ENCODE measurements at regions not wholly inside any gene's neighbourhood (a gene's known extent, or its start where the extent isn't known, plus 50 kb on each side); places are given as distances from the start of the nearest gene placed in this dataset.
"Not testable (repeated sequence)": the region's sequence is repeated elsewhere in the genome, so short reads cannot be mapped to it uniquely, and the experiment has no call there.

DNA sequence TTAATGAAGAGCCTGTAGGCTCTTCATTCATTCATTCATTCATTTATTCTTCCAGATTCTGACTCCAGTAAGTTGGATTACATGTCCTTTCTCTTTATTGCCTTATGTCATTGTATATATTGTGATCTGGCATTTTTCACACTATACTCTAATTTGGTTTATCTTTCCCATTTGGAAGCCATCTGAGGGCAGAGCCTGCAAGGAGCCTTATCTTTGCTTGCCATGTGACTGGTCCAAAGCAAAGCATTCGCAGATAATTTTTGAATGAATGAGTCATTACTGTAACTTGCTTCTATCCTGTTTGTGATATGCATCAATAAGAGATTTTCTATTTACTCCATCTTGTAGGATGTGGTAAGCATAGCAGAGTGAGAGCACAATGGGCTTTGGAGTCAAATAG, 108.4 kb upstream of the DAB1 start:
- H3K4me3 ChIP-seq (ENCODE audit: low read depth, low read length), result no peak overlapping the region
- no peak for DNase-seq (ENCODE audit: low read depth)

DNA sequence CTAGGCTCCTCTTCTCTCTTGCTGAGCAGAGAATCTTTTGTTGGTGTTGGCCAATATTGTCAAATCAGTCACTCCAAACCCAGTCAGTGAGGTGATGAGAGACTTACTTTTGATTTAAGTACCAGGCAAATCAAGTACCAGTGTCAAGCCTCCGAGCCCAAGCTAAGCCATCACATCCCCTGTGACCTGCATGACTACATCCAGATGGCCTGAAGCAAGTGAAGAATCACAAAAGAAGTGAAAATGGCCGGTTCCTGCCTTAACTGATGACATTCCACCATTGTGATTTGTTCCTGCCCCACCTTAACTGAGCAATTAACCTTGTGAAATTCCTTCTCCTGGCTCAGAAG, 107.0 kb upstream of the DAB1 start:
- DNase-seq (ENCODE audit: low read depth); H3K4me3 ChIP-seq (ENCODE audit: low read depth, low read length): not testable (repeated sequence)

DNA sequence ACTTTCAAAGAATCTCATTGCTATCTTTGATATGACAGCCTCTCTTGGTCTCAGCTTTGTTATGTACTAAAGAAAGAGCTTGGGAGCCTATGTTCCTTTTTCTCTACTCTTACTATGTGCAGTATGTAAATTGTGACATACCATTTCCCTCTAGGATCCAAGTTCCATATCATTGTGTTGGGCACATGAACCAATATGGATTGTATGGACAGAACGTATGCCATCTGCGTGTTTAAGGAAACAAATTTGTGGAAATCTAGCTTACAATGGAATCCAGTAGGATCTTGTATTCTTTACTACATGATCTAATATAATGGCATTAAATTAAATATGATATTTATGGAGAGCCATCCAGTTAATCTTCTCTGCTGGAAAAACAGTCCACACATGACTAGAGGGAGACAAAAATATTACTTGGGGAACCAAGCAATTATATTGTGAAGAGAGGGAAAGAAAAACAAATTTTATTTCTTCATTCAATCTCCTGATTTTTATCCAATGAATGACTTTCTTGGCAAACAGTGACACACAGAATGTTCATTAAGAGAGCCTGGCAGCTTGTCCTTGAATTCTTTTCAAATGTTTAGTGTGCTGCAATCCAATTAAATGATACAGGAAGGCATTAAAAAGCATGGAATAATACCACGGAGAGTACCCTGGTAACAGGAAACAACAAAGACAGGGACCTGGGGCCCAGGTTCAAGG, 106.5 kb upstream of the DAB1 start:
- DNase-seq (ENCODE audit: low read depth), result no peak

GRCh38 chr1:57522575-57522974, 98.7 kb upstream of the DAB1 start:
- DNase-seq (ENCODE audit: low read depth), result no peak
- H3K4me3 ChIP-seq (ENCODE audit: low read depth, low read length), result no peak overlapping the region

More for the DNA sequence above, 106.5 kb upstream of the DAB1 start:
- no peak overlapping the region for H3K4me3 ChIP-seq (ENCODE audit: low read depth, low read length)

- DNase-seq (ENCODE audit: low read depth), result no peak
- H3K4me3 ChIP-seq (ENCODE audit: low read depth, low read length), result no peak overlapping the region
These were observed 97.1 kb upstream of the DAB1 start for GRCh38 chr1:57520743-57521515.

GRCh38 chr1:57518496-57518895, 94.6 kb upstream of the DAB1 start:
- DNase-seq (ENCODE audit: low read depth), result no peak
- no peak overlapping the region for H3K4me3 ChIP-seq (ENCODE audit: low read depth, low read length)

DNA sequence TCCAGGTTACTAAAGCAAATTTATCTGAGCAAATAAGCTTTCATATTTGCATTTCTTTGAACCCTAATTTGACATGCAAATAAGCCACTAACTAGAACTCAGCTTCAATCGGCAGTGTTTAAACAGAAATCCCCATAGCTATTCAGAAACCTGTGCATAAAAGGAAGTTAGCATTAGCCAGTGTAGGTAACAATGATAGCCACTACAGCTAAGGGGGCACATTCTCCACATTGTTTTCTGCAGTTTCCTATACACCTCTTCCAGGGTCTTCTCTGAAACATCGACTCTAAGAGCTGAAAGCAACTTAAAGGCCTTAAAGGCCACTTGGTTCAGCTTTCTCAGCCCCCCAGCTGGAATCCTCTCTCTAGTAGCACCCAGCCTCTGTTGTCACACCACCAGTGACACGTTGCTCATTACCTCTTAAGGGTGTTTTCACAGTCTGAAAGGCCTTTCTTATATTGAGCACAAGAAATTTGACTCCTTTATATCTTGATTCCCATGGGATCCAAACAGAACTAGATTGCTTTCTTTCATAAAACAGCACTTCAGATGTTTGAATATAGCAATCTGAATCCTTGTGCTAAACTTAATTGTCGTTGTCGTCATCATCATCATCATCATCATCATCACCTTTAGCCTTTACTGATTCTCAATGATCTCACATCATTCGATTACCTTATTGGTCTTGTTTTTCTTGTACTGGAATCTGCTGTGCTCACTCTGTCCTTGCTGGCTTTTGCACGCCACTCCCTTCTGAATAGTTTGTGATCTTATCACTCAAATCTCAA, 93.9 kb upstream of the DAB1 start:
- no peak for DNase-seq (ENCODE audit: low read depth)
- no peak overlapping the region for H3K4me3 ChIP-seq (ENCODE audit: low read depth, low read length)

- no peak overlapping the region for H3K4me3 ChIP-seq (ENCODE audit: low read depth, low read length)
- DNase-seq (ENCODE audit: low read depth), result no peak
These were observed 88.5 kb upstream of the DAB1 start for GRCh38 chr1:57512386-57512785.

DNA sequence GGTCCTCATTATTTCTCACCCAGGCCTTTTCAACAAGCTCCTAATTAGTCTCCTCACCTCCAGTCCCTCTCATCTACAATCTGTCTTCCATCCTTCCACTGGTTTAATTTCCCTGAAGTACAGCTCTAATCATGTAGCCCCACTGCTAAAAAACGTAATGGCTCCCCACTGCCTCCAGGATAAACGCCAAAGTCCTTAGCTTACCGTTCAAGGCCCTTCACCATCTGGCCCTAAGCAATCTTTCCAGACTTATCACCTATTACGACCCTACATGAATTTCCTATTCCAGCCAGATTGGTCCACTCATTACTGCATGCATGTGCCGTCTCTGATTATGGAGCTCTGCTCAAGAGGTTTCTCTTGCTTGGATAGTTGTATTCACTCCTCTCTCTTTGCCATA, 83.1 kb upstream of the DAB1 start:
- H3K4me3 ChIP-seq (ENCODE audit: low read depth, low read length), result no peak overlapping the region
- no peak for DNase-seq (ENCODE audit: low read depth)

DNA sequence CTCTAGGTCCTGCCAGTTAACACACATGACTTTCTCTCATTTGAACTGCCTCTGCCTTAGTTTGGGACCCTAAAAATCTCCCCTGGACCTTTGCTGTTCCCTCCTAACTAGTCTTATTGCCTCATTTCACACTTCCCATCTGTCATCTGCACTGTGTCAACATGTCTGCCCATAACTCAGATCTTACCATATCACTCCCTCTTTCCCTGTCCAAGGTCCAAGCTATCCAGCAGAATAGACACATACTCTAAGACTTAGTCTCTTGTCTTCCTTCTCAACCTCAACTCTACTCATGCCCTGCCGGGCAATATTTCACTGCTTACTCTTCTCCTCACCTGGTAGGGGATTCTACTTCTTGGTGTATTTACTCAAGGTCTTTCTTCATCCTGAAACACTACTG, 79.5 kb upstream of the DAB1 start:
- no peak overlapping the region for H3K4me3 ChIP-seq (ENCODE audit: low read depth, low read length)
- DNase-seq (ENCODE audit: low read depth), result no peak

DNA sequence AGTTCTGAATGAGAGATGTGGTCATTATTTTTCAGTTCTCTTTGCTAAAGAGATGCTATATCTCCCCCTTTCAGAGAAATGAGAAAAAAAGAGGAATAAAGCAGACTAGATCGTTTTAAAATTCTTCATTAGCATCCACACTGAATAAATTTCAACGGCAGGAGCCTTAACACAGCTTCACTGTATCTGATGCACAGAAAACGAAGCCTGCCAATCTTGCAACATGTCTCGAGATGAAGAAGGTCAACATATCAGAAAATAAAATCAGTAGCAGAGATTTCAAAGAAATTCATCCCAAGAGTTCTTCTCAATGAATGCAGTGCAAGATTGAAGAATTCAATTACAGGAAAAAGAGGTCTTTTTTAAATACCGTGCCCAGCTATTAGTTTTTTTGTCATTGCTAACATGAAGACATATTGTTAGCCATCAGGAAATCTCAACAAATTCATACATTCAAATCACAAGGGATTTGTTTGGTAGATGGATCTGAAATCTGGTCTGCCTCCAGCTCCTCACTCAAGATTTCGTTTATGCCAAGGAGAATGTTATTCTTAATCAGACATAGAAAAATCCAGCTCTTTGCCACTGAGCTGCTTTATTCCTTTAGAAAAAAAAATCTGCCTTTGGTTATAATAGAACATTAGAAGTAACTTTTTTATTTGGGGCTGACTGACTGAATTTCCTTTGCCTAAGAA, 76.4 kb upstream of the DAB1 start:
- no peak for DNase-seq (ENCODE audit: low read depth)
- H3K4me3 ChIP-seq (ENCODE audit: low read depth, low read length), result no peak overlapping the region

DNA sequence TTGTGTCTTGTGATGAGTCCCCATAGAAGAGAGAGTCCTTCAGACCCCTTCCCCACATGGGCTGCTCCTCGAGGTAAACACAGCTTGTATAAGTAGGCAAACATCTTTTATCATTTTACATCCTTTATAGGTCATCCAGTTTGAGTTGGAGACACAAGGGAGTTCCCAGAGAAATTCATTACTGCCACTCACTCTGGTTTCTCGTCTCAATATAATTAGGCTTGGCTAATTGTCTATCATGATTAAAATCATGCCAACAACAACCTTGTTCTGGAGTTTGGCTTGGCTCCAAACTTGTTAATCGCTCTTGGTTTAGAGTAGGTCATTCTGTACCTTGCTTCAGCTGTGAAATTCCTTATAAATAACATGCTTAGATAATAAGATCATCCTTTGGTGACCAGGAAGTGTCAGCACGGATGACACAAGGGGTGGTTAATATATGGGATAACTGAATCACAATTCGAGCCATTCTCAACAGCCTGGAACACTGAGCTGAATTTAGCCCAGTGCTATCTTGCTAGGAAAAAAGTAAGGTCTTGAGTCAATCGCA, 70.7 kb upstream of the DAB1 start:
- DNase-seq (ENCODE audit: low read depth), result no peak
- no peak overlapping the region for H3K4me3 ChIP-seq (ENCODE audit: low read depth, low read length)

GRCh38 chr1:57492586-57493226, 68.8 kb upstream of the DAB1 start:
- no peak for DNase-seq (ENCODE audit: low read depth)
- H3K4me3 ChIP-seq (ENCODE audit: low read depth, low read length), result no peak overlapping the region

GRCh38 chr1:57489358-57490036, 65.6 kb upstream of the DAB1 start:
- DNase-seq (ENCODE audit: low read depth), result peak; percentile 64

GRCh38 chr1:57485643-57486042, 61.8 kb upstream of the DAB1 start:
- H3K4me3 ChIP-seq (ENCODE audit: low read depth, low read length), result no peak overlapping the region
- peak; percentile 49 for DNase-seq (ENCODE audit: low read depth)

More at GRCh38 chr1:57489358-57490036, 65.6 kb upstream of the DAB1 start:
- H3K4me3 ChIP-seq (ENCODE audit: low read depth, low read length), result no peak overlapping the region

GRCh38 chr1:57483954-57484353, 60.1 kb upstream of the DAB1 start:
- no peak for DNase-seq (ENCODE audit: low read depth)
- no peak overlapping the region for H3K4me3 ChIP-seq (ENCODE audit: low read depth, low read length)

- no peak overlapping the region for H3K4me3 ChIP-seq (ENCODE audit: low read depth, low read length)
- no peak for DNase-seq (ENCODE audit: low read depth)
These were observed 55.6 kb upstream of the DAB1 start for GRCh38 chr1:57479471-57479870.

DNA sequence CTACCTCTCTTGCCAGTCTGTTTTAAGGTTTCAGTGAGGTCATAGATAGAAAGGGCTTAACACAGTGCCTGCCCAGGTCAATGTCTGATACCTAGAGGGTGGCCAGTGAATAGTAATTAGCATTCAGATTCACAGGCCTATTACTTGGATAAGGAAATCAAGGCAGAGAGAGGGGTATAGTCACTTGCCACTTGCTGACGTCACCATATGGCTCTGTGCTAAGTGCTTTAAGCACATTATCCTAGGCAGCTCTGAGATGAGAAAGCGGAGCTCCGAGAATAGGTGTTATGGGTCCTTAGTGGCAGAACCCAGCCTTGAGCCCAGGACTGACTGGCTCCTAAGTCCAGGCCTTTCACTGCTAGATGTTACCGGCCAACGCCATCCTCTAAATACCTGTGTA, 51.5 kb upstream of the DAB1 start:
- DNase-seq (ENCODE audit: low read depth), result no peak
- H3K4me3 ChIP-seq (ENCODE audit: low read depth, low read length), result no peak overlapping the region
